ENCODE measurements at regions not wholly inside any gene's neighbourhood (a gene's known extent, or its start where the extent isn't known, plus 50 kb on each side); places are given as distances from the start of the nearest gene placed in this dataset.

- Histone ChIP-seq H2AFZ (ENCODE audit: low read depth, low read length, poor library complexity, severe bottlenecking) (peak overlapping the region; percentile 93), H3K4me1 (ENCODE audit: control insufficient read depth in 1 of 2, insufficient read depth in 2 of 2, low read length in 2 of 2) (no peaks in the 10 kb centered on the region), H3K4me2 (ENCODE audit: low read length) (no peak overlapping the region), H3K4me3 (replicated peaks in 1 of 2; ENCODE audit: low read depth in 1 of 2, low read length in 2 of 2) (no peak overlapping the region), H3K27me3 (ENCODE audit: insufficient read depth, low read length) (no peaks in the 10 kb centered on the region), H3K36me3 (ENCODE audit: control insufficient read depth in 1 of 2, insufficient read depth in 2 of 2, low read length in 2 of 2) (no peaks in the 10 kb centered on the region), H3K27ac (ENCODE audit: low read depth, low read length) (no peak overlapping the region), H4K20me1 (ENCODE audit: insufficient read depth) (no peaks in the 10 kb centered on the region), H3K9me3 (ENCODE audit: control insufficient read depth in 1 of 2, insufficient read depth in 1 of 2, low read depth in 1 of 2, low read length in 2 of 2) (no peaks in the 10 kb centered on the region), H3K79me2 (ENCODE audit: insufficient read depth, low read length) (no peaks in the 10 kb centered on the region), H3K9ac (ENCODE audit: low read length) (no peak overlapping the region), H3K9me2 (ENCODE audit: insufficient read depth) (no peaks in the 10 kb centered on the region)
- ChIA-PET POLR2A (no interaction called here), CTCF (interaction anchor here (0.6 to 1.6 kb wide), 17 partner anchors 9 to 593 kb away, joined by 3 to 12 read pairs (median 4); no protein-coding TSS in a partner anchor), RAD21 (ENCODE audit: low non-redundant PET in 1 of 2, low total read pairs in 2 of 2, uncharacterized antibody in 2 of 2, unreplicated experiment in 2 of 2) (interaction anchor here in 1 of 2 experiments (0.6 to 1.6 kb wide), 2 partner anchors 264 to 1068 kb away, joined by 3 to 6 read pairs; no protein-coding TSS in a partner anchor)
- intact Hi-C loops (cut with micrococcal nuclease): loop anchor here (1.0 to 10.0 kb wide), 5 partner anchors 264 to 1351 kb away; no protein-coding TSS in a partner anchor
- BruUV-seq (replicated peaks): no TSS peak
- TF ChIP-seq CTCF (IDR thresholded peaks at IDR 0.05 in 2 of 3, conservative IDR thresholded peaks at IDR 0.05 in 1 of 3; ENCODE audit: borderline replicate concordance in 1 of 3, insufficient read depth in 1 of 3, low read depth in 2 of 3, low read length in 2 of 3) (peak; percentile 65 to 92 (median 91)), ZBTB33 (IDR thresholded peaks at IDR 0.05; ENCODE audit: extremely low read depth, insufficient replicate concordance, low read length) (no peak), YY1 (IDR thresholded peaks at IDR 0.05; ENCODE audit: extremely low read depth, insufficient replicate concordance, low read depth, low read length) (no peak), RAD21 (IDR thresholded peaks at IDR 0.05; ENCODE audit: low read depth) (peak; percentile 72)
- DNase-seq (ENCODE audit: low read depth, low spot score) (peak; percentile 48), ATAC-seq (peak; percentile 91)
Observed at GRCh38 chr4:170853422-170854021, 763.8 kb upstream of the AADAT start.
